Thyroid gland (tissue), 4 donors: ENCODE measurements at regions not wholly inside any gene's neighbourhood (a gene's known extent, or its start where the extent isn't known, plus 50 kb on each side); places are given as distances from the start of the nearest gene placed in this dataset.

ENCODE experiments used
- DNase-seq, 2 donors: peaks; one replicate each; pipeline ENCODE4 v3.0.0-alpha.2; 2019
- H3K27ac ChIP-seq, 3 donors: fragments of 200-600 bp; sonication (generic); 1 replicate in 2 of 3; 2 replicates in 1 of 3; pipeline ENCODE4 v1.5.1; 2016 to 2019; ENCODE audit warnings: mild to moderate bottlenecking in 1 of 3, moderate library complexity in 1 of 3
- H3K27me3 ChIP-seq: fragments of 200-600 bp; sonication (generic); one replicate; pipeline ENCODE4 v1.5.1; 2019
- H3K36me3 ChIP-seq, 2 donors: fragments of 200-600 bp; sonication (generic); one replicate each; pipeline ENCODE4 v1.5.1; 2016 to 2019
- H3K4me1 ChIP-seq, 2 donors: fragments of 200-600 bp; sonication (generic); one replicate each; pipeline ENCODE4 v1.5.1; 2017 to 2019
- H3K4me3 ChIP-seq, 3 donors: fragments of 200-600 bp; sonication (generic); replicated peaks in 1 of 3; 1 replicate in 2 of 3; 2 replicates in 1 of 3; pipeline ENCODE4 v1.5.1; 2016; ENCODE audit warnings: mild to moderate bottlenecking in 1 of 3
- H3K9me3 ChIP-seq: fragments of 200-600 bp; sonication (generic); one replicate; pipeline ENCODE4 v1.5.1; 2017
- POLR2A ChIP-seq, 2 donors: fragments of 450-650 bp; IDR thresholded peaks; one replicate each; pipeline ENCODE4 v1.6.1; 2017; ENCODE audit warnings: antibody characterized with exemption in 2 of 2, mild to moderate bottlenecking in 2 of 2, moderate library complexity in 1 of 2
- WGBS, 2 donors: methylation state at CpG; one replicate each; pipeline ENCODE4 v1.1.5; 2017; 5-methylcytosine and 5-hydroxymethylcytosine counted together
- intact Hi-C: fragments of 100-400 bp; cut with DNase I; formaldehyde crosslinking; loops from one replicate; pipeline ENCODE4 v1.15.1; 2023
- TF ChIP-seq, protein P1 (sequence below), 6 experiments: fragments of 200-600 bp in 3 of 6; fragments of 450-650 bp in 3 of 6; sonication (generic) in 3 of 6; IDR thresholded peaks; one replicate each; pipeline ENCODE4 v1.5.1; 2016 to 2019; ENCODE audit warnings: antibody characterized with exemption in 6 of 6, mild to moderate bottlenecking in 2 of 6, inconsistent platforms in 1 of 6, moderate library complexity in 1 of 6

DNA sequence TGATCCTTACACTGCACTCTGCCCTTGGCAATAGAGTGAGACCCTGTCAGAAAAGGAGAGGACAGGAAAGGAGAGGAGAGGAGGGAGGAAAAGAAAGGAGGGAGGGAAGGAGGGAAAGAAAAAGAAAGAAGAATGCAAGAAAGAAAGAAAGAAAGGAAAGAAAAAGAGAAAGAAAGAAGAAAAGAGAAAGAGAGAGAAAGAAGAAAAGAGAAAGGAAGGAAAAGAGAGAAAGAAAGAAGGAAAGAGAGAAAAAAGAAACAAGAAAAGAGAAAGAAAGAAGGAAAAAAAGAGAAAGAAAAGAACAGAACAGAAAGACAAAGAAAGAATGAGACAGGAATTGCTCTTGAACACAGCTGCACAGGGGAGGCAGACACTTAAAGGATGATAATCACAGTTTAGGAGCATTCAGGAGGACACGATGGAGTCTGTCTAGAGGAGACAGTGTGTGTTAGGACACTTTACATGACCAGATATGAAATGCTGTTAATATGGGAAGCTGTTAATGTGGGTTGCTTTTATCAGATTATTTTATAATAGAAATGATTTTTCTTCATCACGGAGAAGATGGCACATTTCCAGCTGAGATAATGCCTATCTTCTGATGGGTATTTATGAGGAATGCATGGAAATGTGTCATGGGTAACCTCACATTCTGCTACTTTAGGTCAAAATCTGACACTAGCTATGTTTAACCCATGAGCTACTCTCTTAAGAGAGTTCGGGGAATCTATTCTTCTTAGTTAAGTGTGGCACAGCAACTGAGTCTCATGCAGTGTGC lies 160.5 kb downstream of the BAMBI start:
- no peaks in the 10 kb centered on the region for H3K9me3 ChIP-seq
- no peak for DNase-seq
- TF ChIP-seq, protein P1, sequence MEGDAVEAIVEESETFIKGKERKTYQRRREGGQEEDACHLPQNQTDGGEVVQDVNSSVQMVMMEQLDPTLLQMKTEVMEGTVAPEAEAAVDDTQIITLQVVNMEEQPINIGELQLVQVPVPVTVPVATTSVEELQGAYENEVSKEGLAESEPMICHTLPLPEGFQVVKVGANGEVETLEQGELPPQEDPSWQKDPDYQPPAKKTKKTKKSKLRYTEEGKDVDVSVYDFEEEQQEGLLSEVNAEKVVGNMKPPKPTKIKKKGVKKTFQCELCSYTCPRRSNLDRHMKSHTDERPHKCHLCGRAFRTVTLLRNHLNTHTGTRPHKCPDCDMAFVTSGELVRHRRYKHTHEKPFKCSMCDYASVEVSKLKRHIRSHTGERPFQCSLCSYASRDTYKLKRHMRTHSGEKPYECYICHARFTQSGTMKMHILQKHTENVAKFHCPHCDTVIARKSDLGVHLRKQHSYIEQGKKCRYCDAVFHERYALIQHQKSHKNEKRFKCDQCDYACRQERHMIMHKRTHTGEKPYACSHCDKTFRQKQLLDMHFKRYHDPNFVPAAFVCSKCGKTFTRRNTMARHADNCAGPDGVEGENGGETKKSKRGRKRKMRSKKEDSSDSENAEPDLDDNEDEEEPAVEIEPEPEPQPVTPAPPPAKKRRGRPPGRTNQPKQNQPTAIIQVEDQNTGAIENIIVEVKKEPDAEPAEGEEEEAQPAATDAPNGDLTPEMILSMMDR (IDR thresholded peaks at IDR 0.05): no peak
- TF ChIP-seq POLR2A (IDR thresholded peaks at IDR 0.05): no peak
- H3K36me3 ChIP-seq: no peaks in the 10 kb centered on the region
- no peak overlapping the region for H3K27ac ChIP-seq
- intact Hi-C loops: no loop called here
- no peak overlapping the region for H3K4me3 ChIP-seq
- no peaks in the 10 kb centered on the region for H3K4me1 ChIP-seq
- WGBS, 2 donors: 80 to 83% methylated on average over 3 of the region's 3 CpGs
- H3K27me3 ChIP-seq: no peaks in the 10 kb centered on the region

DNA sequence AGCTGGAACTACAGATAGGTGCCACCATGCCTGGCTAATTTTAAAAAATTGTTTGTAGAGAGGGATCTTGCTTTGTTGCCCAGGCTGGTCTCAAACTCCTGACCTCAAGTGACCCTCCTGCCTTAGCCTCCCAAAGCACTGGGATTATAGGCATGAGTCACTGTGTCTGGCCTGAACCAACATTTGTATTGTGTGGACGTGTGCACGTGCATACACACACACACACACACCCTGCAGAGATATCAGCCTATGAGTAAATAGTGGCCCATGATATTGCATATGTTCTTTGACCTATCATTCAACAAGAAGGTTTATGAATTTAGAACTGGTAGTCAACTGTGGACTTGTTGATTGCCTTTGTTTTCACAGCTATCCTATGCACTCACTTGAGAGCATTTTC lies 161.6 kb downstream of the BAMBI start:
- H3K9me3 ChIP-seq: no peaks in the 10 kb centered on the region
- TF ChIP-seq, protein P1 (IDR thresholded peaks at IDR 0.05): no peak
- no peak for TF ChIP-seq POLR2A (IDR thresholded peaks at IDR 0.05)
- H3K27me3 ChIP-seq: no peaks in the 10 kb centered on the region
- WGBS, 2 donors: 85 to 90% methylated on average over 2 of the region's 2 CpGs
- no peak overlapping the region for H3K4me3 ChIP-seq
- H3K27ac ChIP-seq: no peak overlapping the region
- no peaks in the 10 kb centered on the region for H3K4me1 ChIP-seq
- no peaks in the 10 kb centered on the region for H3K36me3 ChIP-seq
- intact Hi-C loops: no loop called here
- DNase-seq: no peak

DNA sequence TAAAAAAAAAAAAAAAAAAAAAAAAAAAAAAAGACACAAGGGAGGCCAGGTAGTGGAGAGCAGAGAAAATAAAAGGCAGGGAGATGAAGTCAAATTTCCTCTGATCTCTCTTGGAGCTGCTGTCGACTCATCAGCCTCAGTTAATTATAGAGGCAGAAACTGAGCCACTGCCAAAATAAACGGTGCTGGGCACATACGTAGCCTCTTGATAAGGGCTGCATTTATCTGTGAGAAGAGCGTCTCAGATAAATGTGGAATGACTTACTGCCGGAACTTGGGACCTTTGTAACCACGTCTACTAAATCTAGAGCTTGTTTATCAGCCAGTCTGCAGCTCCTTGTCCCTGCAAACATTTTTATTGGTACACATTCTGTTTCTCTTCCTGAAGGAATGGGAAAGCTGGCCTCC lies 162.3 kb downstream of the BAMBI start:
- H3K36me3 ChIP-seq: no peaks in the 10 kb centered on the region
- H3K27me3 ChIP-seq: no peaks in the 10 kb centered on the region
- no peaks in the 10 kb centered on the region for H3K9me3 ChIP-seq
- WGBS, 2 donors: 52 to 64% methylated on average over 6 of the region's 6 CpGs
- no peak overlapping the region for H3K27ac ChIP-seq
- intact Hi-C loops: no loop called here
- TF ChIP-seq, protein P1 (IDR thresholded peaks at IDR 0.05): no peak
- no peak for TF ChIP-seq POLR2A (IDR thresholded peaks at IDR 0.05)
- H3K4me3 ChIP-seq: no peak overlapping the region
- no peaks in the 10 kb centered on the region for H3K4me1 ChIP-seq
- DNase-seq: no peak

DNA sequence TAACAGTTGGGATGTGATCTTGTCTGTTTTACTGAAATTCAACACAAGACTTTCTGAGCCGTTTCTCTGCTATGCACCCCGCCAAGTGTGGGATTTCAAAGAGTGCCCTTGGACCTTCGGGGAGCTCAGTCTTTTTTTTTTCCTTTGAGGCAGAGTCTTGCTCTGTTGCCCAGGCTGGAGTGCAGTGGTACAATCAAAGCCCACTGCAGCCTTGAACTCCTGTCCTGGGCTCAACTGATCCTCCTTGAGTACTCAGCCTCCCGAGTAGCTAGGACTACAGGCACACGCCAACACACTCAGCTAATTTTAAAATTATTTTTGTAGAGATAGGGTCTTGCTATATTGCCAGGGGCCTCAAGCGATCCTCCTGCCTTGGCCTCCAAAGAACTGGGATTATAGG lies 162.9 kb downstream of the BAMBI start:
- TF ChIP-seq, protein P1 (IDR thresholded peaks at IDR 0.05): no peak
- TF ChIP-seq POLR2A (IDR thresholded peaks at IDR 0.05): no peak
- H3K9me3 ChIP-seq: no peaks in the 10 kb centered on the region
- H3K36me3 ChIP-seq: no peaks in the 10 kb centered on the region
- H3K27me3 ChIP-seq: no peaks in the 10 kb centered on the region
- no peaks in the 10 kb centered on the region for H3K4me1 ChIP-seq
- no peak overlapping the region for H3K4me3 ChIP-seq
- DNase-seq: no peak
- WGBS, 2 donors: 92% methylated on average over 6 of the region's 6 CpGs
- no peak overlapping the region for H3K27ac ChIP-seq
- intact Hi-C loops: no loop called here

DNA sequence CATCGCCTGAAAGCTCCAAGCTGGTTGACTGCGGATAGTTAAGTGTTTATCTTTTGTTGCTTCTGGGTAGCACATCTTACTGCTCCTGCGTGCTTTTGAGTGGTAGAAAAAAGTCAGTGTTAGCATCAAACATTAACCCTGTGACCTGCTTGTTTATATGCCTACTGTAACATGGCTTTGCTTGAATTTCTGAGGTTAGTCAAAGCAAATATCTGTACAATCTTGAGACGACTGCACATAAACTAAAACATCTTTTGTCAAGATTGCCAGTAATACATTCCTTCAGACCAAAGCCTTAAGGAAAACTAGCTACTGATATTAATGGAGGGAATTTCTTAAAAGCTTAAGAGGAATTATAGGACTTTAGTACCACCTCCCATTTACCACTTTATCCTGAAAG lies 163.7 kb downstream of the BAMBI start:
- no peak for DNase-seq
- no peaks in the 10 kb centered on the region for H3K9me3 ChIP-seq
- no peaks in the 10 kb centered on the region for H3K4me1 ChIP-seq
- 81 to 90% methylated on average over 4 of the region's 4 CpGs for whole genome bisulfite sequencing, 2 donors
- H3K27ac ChIP-seq: no peak overlapping the region
- no peak for TF ChIP-seq POLR2A (IDR thresholded peaks at IDR 0.05)
- no peak overlapping the region for H3K4me3 ChIP-seq
- no peaks in the 10 kb centered on the region for H3K27me3 ChIP-seq
- no peaks in the 10 kb centered on the region for H3K36me3 ChIP-seq
- intact Hi-C loops: no loop called here
